Kidney (tissue), 13 donors: ENCODE measurements at regions not wholly inside any gene's neighbourhood (a gene's known extent, or its start where the extent isn't known, plus 50 kb on each side); places are given as distances from the start of the nearest gene placed in this dataset.

Source experiments
- DNase-seq, 5 donors: peaks; one replicate each; pipeline ENCODE4 v3.0.0-alpha.2; 2013 to 2020
- FAIRE-seq: peaks from 2 replicates; lab custom pipeline; 2012; peaks lifted over from hg19 to GRCh38; lab: Jason Lieb, UNC
- H3K27ac ChIP-seq, 2 donors: one replicate each; pipeline ENCODE4 v1.7.0; 2013; ENCODE audit warnings: low read depth in 2 of 2, low read length in 2 of 2, inconsistent platforms in 1 of 2
- H3K27me3 ChIP-seq: one replicate; pipeline ENCODE4 v1.7.1; 2013; ENCODE audit warnings: low read length, inconsistent platforms; ENCODE audit not compliant: control insufficient read depth, insufficient read depth
- H3K36me3 ChIP-seq, 3 donors: one replicate each; pipeline versions ENCODE4 v1.7.0 to v1.7.1; 2013; ENCODE audit warnings: low read length in 3 of 3, control low read depth in 1 of 3, inconsistent platforms in 1 of 3; ENCODE audit not compliant: insufficient read depth in 3 of 3, control insufficient read depth in 2 of 3
- H3K4me1 ChIP-seq, 3 donors: one replicate each; pipeline versions ENCODE4 v1.7.0 to v1.7.1; 2013; ENCODE audit warnings: low read length in 3 of 3, inconsistent platforms in 1 of 3, low read depth in 1 of 3; ENCODE audit not compliant: control insufficient read depth in 2 of 3, insufficient read depth in 2 of 3
- H3K4me3 ChIP-seq, 3 donors: one replicate each; pipeline versions ENCODE4 v1.7.0 to v1.8.1; 2013; ENCODE audit warnings: low read length in 3 of 3, control low read depth in 1 of 3, inconsistent platforms in 1 of 3
- H3K9ac ChIP-seq, 3 donors: one replicate each; pipeline versions ENCODE4 v1.7.0 to v1.7.1; 2013; ENCODE audit warnings: low read length in 3 of 3, control low read depth in 1 of 3, inconsistent platforms in 1 of 3
- H3K9me3 ChIP-seq, 3 donors: one replicate each; pipeline versions ENCODE4 v1.7.0 to v1.7.1; 2013; ENCODE audit warnings: low read length in 3 of 3, control low read depth in 1 of 3, inconsistent platforms in 1 of 3; ENCODE audit not compliant: control insufficient read depth in 2 of 3, insufficient read depth in 1 of 3
- intact Hi-C: fragments of 100-400 bp; cut with DNase I; formaldehyde crosslinking; loops from one replicate; pipeline ENCODE4 v1.11.1; 2022
- TF ChIP-seq, protein P1 (sequence below): IDR thresholded peaks from 3 replicates; pipeline ENCODE4 v1.5.1; 2012; ENCODE audit warnings: mild to moderate bottlenecking, moderate library complexity, borderline replicate concordance; ENCODE audit not compliant: insufficient read depth; ENCODE audit errors: extremely low read depth
- donor health status: control.
- donor health status: control.
- donor health status: control.
- donor health status: control.
- donor health status: control.
- donor health status: DM: yes; HTN: yes; CAD: no.
- donor health status: Normal renal cell carcinoma (clear cell type).

DNA sequence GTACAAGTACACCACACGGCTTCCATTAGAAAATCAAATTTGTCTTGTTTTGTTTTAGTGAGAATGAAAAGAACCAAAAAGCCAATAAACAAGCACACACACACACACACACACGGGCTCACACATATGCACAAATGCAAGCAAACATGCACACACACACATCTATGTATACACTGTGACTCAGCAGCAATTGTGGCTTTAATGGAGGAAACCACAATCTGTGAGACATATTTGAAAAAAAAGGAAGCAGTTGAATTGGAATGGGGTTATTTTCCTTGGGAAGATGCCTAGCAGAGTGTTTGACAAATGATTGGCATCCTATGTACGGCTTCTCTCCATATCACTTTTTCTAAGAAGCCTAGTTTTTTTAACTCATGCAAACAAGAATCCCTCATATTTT, 201.1 kb upstream of the ARRDC4 start:
- intact Hi-C loops: no loop called here
- Histone ChIP-seq H3K9me3 (no peaks in the 10 kb centered on the region), H3K4me1 (no peaks in the 10 kb centered on the region), H3K36me3 (no peaks in the 10 kb centered on the region), H3K27ac (no peak overlapping the region), H3K4me3 (no peak overlapping the region), H3K27me3 (no peaks in the 10 kb centered on the region), H3K9ac (no peak overlapping the region)
- DNase-seq (no peak), FAIRE-seq (no peak)
- TF ChIP-seq, protein P1, sequence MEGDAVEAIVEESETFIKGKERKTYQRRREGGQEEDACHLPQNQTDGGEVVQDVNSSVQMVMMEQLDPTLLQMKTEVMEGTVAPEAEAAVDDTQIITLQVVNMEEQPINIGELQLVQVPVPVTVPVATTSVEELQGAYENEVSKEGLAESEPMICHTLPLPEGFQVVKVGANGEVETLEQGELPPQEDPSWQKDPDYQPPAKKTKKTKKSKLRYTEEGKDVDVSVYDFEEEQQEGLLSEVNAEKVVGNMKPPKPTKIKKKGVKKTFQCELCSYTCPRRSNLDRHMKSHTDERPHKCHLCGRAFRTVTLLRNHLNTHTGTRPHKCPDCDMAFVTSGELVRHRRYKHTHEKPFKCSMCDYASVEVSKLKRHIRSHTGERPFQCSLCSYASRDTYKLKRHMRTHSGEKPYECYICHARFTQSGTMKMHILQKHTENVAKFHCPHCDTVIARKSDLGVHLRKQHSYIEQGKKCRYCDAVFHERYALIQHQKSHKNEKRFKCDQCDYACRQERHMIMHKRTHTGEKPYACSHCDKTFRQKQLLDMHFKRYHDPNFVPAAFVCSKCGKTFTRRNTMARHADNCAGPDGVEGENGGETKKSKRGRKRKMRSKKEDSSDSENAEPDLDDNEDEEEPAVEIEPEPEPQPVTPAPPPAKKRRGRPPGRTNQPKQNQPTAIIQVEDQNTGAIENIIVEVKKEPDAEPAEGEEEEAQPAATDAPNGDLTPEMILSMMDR: no peak

DNA sequence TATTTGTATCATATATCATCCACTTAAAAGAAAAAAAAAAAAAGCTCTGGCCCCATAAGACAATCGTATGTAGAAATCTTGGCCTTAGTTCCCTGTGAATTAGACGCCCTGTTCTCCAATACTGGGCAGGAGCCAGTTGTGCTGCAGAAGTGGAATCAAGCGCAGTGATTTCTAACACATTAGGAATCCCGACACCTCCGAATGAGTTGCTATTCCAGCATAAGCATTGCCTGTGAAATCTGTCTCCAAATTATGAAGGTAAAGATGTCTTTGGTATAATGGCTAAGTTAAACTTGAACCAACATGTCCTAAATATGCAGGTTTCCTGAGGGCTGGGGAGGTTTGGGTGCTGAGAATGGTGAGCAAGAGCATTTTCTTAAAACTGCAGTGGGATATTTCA, 199.4 kb upstream of the ARRDC4 start:
- Histone ChIP-seq H3K27me3 (no peaks in the 10 kb centered on the region), H3K9ac (no peak overlapping the region), H3K4me3 (no peak overlapping the region), H3K9me3 (no peaks in the 10 kb centered on the region), H3K27ac (no peak overlapping the region), H3K4me1 (no peaks in the 10 kb centered on the region), H3K36me3 (no peaks in the 10 kb centered on the region)
- DNase-seq: no peak
- intact Hi-C loops: no loop called here
- TF ChIP-seq, protein P1: no peak
- no peak for FAIRE-seq

DNA sequence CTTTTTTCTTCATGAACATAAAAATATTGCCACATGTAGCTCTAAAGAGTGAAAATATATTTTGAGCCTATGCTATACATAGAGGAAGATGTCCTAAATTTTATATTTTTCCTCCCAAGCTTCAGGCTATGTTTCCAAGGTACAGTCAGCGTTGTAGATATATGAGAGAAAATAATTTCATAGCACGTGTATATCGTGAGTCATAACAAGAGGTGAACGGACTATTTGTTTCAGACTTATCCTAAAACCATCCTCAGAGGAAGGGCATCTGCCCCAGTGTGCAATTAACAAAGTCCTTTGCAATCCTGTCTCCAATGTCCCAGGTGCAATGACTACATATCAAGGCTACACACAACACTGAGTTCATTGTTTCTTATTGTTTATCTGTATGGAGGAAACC, 177.3 kb upstream of the ARRDC4 start:
- intact Hi-C loops: no loop called here

DNA sequence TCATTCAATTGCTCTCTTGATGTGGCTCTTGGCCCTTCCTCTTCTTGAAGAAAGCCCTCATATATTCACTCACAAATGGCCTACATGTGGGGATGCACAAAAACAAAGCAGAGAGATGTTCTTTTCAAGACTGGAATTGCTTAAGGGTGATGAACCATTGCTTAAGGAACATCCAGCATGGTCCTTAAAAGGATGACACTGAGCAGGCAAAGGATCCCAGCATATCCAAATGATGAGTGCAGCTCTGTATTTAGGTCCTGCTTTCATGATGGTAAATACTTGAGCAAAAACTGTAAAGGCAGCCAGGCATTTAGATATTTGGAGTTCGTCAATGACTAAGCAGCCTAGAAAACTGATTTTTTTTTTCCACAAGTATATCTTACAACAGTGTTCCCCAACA, 173.8 kb upstream of the ARRDC4 start:
- no peaks in the 10 kb centered on the region for H3K4me1 ChIP-seq
- no peaks in the 10 kb centered on the region for H3K27me3 ChIP-seq
- no peak overlapping the region for H3K9ac ChIP-seq
- no peak overlapping the region for H3K27ac ChIP-seq
- no peak overlapping the region for H3K4me3 ChIP-seq
- no peaks in the 10 kb centered on the region for H3K9me3 ChIP-seq
- TF ChIP-seq, protein P1: no peak
- intact Hi-C loops: no loop called here
- FAIRE-seq: no peak
- H3K36me3 ChIP-seq: no peaks in the 10 kb centered on the region
- no peak for DNase-seq

More for the DNA sequence above, 177.3 kb upstream of the ARRDC4 start:
- H3K9ac ChIP-seq: no peak overlapping the region
- no peaks in the 10 kb centered on the region for H3K4me1 ChIP-seq
- FAIRE-seq (no peak), DNase-seq (no peak)
- H3K36me3 ChIP-seq: no peaks in the 10 kb centered on the region
- H3K4me3 ChIP-seq: no peak overlapping the region
- TF ChIP-seq, protein P1: no peak
- H3K27me3 ChIP-seq: no peaks in the 10 kb centered on the region
- no peaks in the 10 kb centered on the region for H3K9me3 ChIP-seq
- H3K27ac ChIP-seq: no peak overlapping the region
